Coronary artery (tissue), 2 donors: ENCODE measurements at regions not wholly inside any gene's neighbourhood (a gene's known extent, or its start where the extent isn't known, plus 50 kb on each side); places are given as distances from the start of the nearest gene placed in this dataset.

Experiments
- DNase-seq: peaks from one replicate; pipeline ENCODE4 v3.0.0-alpha.2; 2017; ENCODE audit warnings: low spot score
- H3K27ac ChIP-seq, 2 donors: fragments of 200-600 bp; sonication (generic); one replicate each; pipeline ENCODE4 v1.5.1; 2016 to 2019
- H3K4me3 ChIP-seq: fragments of 200-600 bp; sonication (generic); 2 replicates; pipeline ENCODE4 v1.5.1; 2016; ENCODE audit warnings: mild to moderate bottlenecking, moderate library complexity
- TF ChIP-seq, protein P1 (sequence below): fragments of 200-600 bp; sonication (generic); IDR thresholded peaks from one replicate; pipeline ENCODE4 v1.5.1; 2019; ENCODE audit warnings: antibody characterized with exemption

DNA sequence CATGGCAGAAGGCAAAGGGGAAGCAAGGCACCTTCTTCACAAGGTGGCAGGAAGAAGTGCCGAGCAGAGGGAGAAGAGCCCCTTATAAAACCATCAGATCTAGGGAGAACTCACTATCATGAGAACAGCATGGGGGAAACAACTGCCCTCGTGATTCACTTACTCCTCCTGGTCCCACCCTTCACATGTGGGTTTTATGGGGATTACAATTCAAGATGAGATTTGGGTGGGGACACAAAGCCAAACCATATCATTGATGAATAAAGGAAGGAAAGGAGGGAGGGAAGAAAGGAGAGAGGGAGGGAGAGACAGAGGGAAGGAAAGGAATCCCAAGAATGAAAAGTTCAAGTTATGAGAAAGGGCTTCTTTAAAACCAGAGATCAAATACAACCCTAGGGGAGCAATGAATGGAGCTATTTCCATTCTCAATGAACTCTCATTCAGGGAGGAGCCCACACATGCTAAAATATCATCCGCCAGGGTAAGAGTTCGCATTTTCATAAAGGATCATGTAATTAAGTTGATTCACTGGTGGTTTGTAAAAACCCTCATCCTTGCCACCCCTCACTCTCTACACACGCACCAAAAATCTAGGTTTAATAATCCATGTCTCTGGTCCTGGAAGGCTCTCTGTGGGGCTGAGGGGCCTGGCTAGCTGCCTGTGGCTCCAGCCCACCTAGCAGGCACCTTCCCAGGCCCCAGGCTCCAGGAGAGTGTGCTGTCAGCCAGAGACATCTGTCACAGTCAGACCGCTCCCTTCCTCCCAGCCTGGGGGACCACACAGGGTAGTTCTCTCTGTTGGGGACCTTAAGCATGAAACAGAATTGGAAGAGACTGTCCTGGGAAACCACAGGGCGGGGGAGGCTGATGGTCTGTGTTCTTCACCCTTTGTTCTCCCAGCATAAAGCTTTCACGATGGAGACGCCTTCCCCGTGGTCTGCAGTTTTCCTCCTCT lies 94.0 kb downstream of the CCDC185 start:
- TF ChIP-seq, protein P1, sequence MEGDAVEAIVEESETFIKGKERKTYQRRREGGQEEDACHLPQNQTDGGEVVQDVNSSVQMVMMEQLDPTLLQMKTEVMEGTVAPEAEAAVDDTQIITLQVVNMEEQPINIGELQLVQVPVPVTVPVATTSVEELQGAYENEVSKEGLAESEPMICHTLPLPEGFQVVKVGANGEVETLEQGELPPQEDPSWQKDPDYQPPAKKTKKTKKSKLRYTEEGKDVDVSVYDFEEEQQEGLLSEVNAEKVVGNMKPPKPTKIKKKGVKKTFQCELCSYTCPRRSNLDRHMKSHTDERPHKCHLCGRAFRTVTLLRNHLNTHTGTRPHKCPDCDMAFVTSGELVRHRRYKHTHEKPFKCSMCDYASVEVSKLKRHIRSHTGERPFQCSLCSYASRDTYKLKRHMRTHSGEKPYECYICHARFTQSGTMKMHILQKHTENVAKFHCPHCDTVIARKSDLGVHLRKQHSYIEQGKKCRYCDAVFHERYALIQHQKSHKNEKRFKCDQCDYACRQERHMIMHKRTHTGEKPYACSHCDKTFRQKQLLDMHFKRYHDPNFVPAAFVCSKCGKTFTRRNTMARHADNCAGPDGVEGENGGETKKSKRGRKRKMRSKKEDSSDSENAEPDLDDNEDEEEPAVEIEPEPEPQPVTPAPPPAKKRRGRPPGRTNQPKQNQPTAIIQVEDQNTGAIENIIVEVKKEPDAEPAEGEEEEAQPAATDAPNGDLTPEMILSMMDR = no peak
- H3K4me3 ChIP-seq = no peak overlapping the region
- DNase-seq = no peak
- no peak overlapping the region for H3K27ac ChIP-seq

DNA sequence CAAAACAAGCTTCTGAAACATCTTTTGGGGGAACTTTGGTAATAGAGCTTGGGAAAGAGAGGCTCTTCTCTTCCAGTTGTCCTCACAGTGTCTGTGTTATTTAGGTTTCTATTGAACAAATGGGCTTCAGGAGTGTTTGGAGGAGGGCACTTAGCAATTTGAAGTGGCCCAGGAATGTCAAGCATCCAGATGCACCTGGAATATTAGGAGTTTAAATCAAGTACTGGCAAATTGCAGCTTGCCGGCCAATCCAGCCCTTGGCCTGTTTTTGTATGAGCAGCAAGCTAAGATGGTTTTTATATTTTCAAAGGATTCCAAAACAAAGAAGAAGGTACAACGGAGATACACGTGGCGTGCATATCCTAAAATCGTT lies 94.7 kb downstream of the CCDC185 start:
- no peak for DNase-seq
- no peak overlapping the region for H3K27ac ChIP-seq
- no peak overlapping the region for H3K4me3 ChIP-seq
- TF ChIP-seq, protein P1 = no peak

DNA sequence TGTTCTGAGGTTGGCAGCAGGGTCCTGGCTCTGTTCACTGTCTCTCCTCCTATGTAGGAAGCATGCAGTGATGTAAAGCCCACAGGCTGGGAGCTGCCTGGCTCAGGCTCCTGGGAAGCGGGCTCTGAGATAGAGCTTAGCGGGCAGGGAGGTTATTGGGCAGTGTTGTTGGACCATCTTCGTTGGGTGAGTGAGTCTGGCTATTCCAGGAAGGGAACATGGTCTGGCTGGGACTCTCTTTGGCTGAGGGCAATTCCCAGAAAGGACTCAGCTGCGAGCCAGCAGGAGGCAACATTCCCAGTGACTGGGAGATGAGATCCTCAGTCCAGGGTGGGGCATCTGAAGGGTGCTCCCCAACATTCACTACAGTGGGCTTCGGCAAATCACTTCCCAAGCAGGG lies 96.2 kb downstream of the CCDC185 start:
- TF ChIP-seq, protein P1 = no peak
- H3K27ac ChIP-seq = no peak overlapping the region
- no peak for DNase-seq
- H3K4me3 ChIP-seq = no peak overlapping the region

DNA sequence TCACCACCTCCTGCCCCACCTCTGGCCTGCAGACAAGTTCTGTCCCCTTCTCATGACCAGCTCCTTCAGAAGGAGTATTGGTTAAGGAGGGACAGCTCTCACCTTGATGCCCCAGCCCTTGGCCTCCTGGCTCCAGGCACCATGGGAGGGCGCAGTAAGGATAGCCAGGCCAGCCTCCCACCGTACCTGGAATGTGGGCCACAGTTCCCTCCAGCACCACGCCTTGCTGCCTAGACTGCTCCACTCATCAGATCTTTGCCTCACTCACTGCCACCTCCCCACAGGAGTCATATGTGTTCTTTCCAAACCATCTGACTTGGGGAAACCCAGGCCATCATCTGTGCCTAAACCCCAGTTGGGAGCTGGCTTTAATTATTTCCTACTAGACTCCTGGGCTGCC lies 97.0 kb downstream of the CCDC185 start:
- Histone ChIP-seq H3K27ac (no peak overlapping the region), H3K4me3 (no peak overlapping the region)
- DNase-seq = no peak
- TF ChIP-seq, protein P1 = no peak
